SU-DHL-6 (cell line): ENCODE measurements at regions not wholly inside any gene's neighbourhood (a gene's known extent, or its start where the extent isn't known, plus 50 kb on each side); places are given as distances from the start of the nearest gene placed in this dataset.
A peak's percentile ranks its signal among the peaks of the same experiment; 100 is the strongest.

ENCODE experiments used
- CTCF ChIP-seq: fragments of 200-600 bp; sonication (generic); IDR thresholded peaks from one replicate; pipeline ENCODE4 v1.5.1; 2017; ENCODE audit warnings: antibody characterized with exemption, mild to moderate bottlenecking, low read length, moderate library complexity; ENCODE audit not compliant: insufficient read depth, poor library complexity, severe bottlenecking
- EZH2phosphoT487 ChIP-seq: fragments of 200-600 bp; sonication (generic), shearing (Covaris generic); conservative IDR thresholded peaks from 2 replicates; pipeline ENCODE4 v1.6.1; 2018; ENCODE audit warnings: mild to moderate bottlenecking, antibody characterized with exemption, low read length, moderate library complexity, mixed read lengths

GRCh38 chr14:95774265-95775160 lies 60.6 kb upstream of the TCL1A start:
- peak; percentile 79 for TF ChIP-seq CTCF
- no peak for TF ChIP-seq EZH2phosphoT487
